ENCODE measurements at regions not wholly inside any gene's neighbourhood (a gene's known extent, or its start where the extent isn't known, plus 50 kb on each side); places are given as distances from the start of the nearest gene placed in this dataset.

GRCh38 chr20:61123286-61123685 is 128.8 kb upstream of the CDH4 start:
- DNase-seq (ENCODE audit: low spot score) (no peak), ATAC-seq (ENCODE audit: low FRiP score) (no peak)
- TF ChIP-seq CTCF (IDR thresholded peaks at IDR 0.05): no peak

- no peak for ATAC-seq (ENCODE audit: low FRiP score)
- TF ChIP-seq CTCF (IDR thresholded peaks at IDR 0.05): no peak
- DNase-seq (ENCODE audit: low spot score): no peak
These were observed 128.2 kb upstream of the CDH4 start for GRCh38 chr20:61123751-61124368.

- no peak for TF ChIP-seq CTCF (IDR thresholded peaks at IDR 0.05)
- ATAC-seq (ENCODE audit: low FRiP score): no peak
- DNase-seq (ENCODE audit: low spot score): no peak
These were observed 127.0 kb upstream of the CDH4 start for GRCh38 chr20:61125076-61125475.

- no peak for TF ChIP-seq CTCF (IDR thresholded peaks at IDR 0.05)
- ATAC-seq (ENCODE audit: low FRiP score) (no peak), DNase-seq (ENCODE audit: low spot score) (no peak)
These were observed 126.4 kb upstream of the CDH4 start for GRCh38 chr20:61125546-61126180.

GRCh38 chr20:61126369-61127195 is 125.5 kb upstream of the CDH4 start:
- ATAC-seq (ENCODE audit: low FRiP score) (no peak), DNase-seq (ENCODE audit: low spot score) (no peak)
- TF ChIP-seq CTCF (IDR thresholded peaks at IDR 0.05): no peak

GRCh38 chr20:61127311-61128039 is 124.6 kb upstream of the CDH4 start:
- no peak for DNase-seq (ENCODE audit: low spot score)
- no peak for TF ChIP-seq CTCF (IDR thresholded peaks at IDR 0.05)
- no peak for ATAC-seq (ENCODE audit: low FRiP score)
